ENCODE measurements at regions not wholly inside any gene's neighbourhood (a gene's known extent, or its start where the extent isn't known, plus 50 kb on each side); places are given as distances from the start of the nearest gene placed in this dataset.

GRCh38 chr3:95514260-95514659 is 1300.1 kb upstream of the EPHA6 start:
- DNase-seq (ENCODE audit: low read depth): no peak
- TF ChIP-seq CTCF (IDR thresholded peaks at IDR 0.05; ENCODE audit: insufficient read depth, low read length, poor library complexity, severe bottlenecking): no peak
- no peaks in the 10 kb centered on the region for H3K27me3 ChIP-seq (ENCODE audit: control insufficient read depth, insufficient read depth, low read length)
- H3K4me3 ChIP-seq (ENCODE audit: low read depth, low read length): no peak overlapping the region
- no peaks in the 10 kb centered on the region for H3K36me3 ChIP-seq (ENCODE audit: control insufficient read depth, insufficient read depth, low read length)

- no peaks in the 10 kb centered on the region for H3K27me3 ChIP-seq (ENCODE audit: control insufficient read depth, insufficient read depth, low read length)
- H3K4me3 ChIP-seq (ENCODE audit: low read depth, low read length): no peak overlapping the region
- TF ChIP-seq CTCF (IDR thresholded peaks at IDR 0.05; ENCODE audit: insufficient read depth, low read length, poor library complexity, severe bottlenecking): no peak
- no peak for DNase-seq (ENCODE audit: low read depth)
- no peaks in the 10 kb centered on the region for H3K36me3 ChIP-seq (ENCODE audit: control insufficient read depth, insufficient read depth, low read length)
Measured at GRCh38 chr3:95521396-95521795, 1293.0 kb upstream of the EPHA6 start.

GRCh38 chr3:95522449-95522848 is 1291.9 kb upstream of the EPHA6 start:
- TF ChIP-seq CTCF (IDR thresholded peaks at IDR 0.05; ENCODE audit: insufficient read depth, low read length, poor library complexity, severe bottlenecking): no peak
- no peak overlapping the region for H3K4me3 ChIP-seq (ENCODE audit: low read depth, low read length)
- no peaks in the 10 kb centered on the region for H3K36me3 ChIP-seq (ENCODE audit: control insufficient read depth, insufficient read depth, low read length)
- DNase-seq (ENCODE audit: low read depth): no peak
- H3K27me3 ChIP-seq (ENCODE audit: control insufficient read depth, insufficient read depth, low read length): no peaks in the 10 kb centered on the region

GRCh38 chr3:95539950-95540483 is 1274.4 kb upstream of the EPHA6 start:
- H3K27me3 ChIP-seq (ENCODE audit: control insufficient read depth, insufficient read depth, low read length): no peaks in the 10 kb centered on the region
- no peak for DNase-seq (ENCODE audit: low read depth)
- no peak for TF ChIP-seq CTCF (IDR thresholded peaks at IDR 0.05; ENCODE audit: insufficient read depth, low read length, poor library complexity, severe bottlenecking)
- H3K36me3 ChIP-seq (ENCODE audit: control insufficient read depth, insufficient read depth, low read length): no peaks in the 10 kb centered on the region
- H3K4me3 ChIP-seq (ENCODE audit: low read depth, low read length): no peak overlapping the region

GRCh38 chr3:95565502-95565901 is 1248.9 kb upstream of the EPHA6 start:
- Histone ChIP-seq H3K4me3 (ENCODE audit: low read depth, low read length) (no peak overlapping the region), H3K36me3 (ENCODE audit: control insufficient read depth, insufficient read depth, low read length) (no peaks in the 10 kb centered on the region), H3K27me3 (ENCODE audit: control insufficient read depth, insufficient read depth, low read length) (no peaks in the 10 kb centered on the region)
- no peak for TF ChIP-seq CTCF (IDR thresholded peaks at IDR 0.05; ENCODE audit: insufficient read depth, low read length, poor library complexity, severe bottlenecking)
- no peak for DNase-seq (ENCODE audit: low read depth)

- Histone ChIP-seq H3K27me3 (ENCODE audit: control insufficient read depth, insufficient read depth, low read length) (no peaks in the 10 kb centered on the region), H3K36me3 (ENCODE audit: control insufficient read depth, insufficient read depth, low read length) (no peaks in the 10 kb centered on the region), H3K4me3 (ENCODE audit: low read depth, low read length) (no peak overlapping the region)
- DNase-seq (ENCODE audit: low read depth): no peak
- no peak for TF ChIP-seq CTCF (IDR thresholded peaks at IDR 0.05; ENCODE audit: insufficient read depth, low read length, poor library complexity, severe bottlenecking)
Measured at GRCh38 chr3:95567346-95567745, 1247.0 kb upstream of the EPHA6 start.

All from kidney epithelial cell (primary cell).